ENCODE measurements at regions not wholly inside any gene's neighbourhood (a gene's known extent, or its start where the extent isn't known, plus 50 kb on each side); places are given as distances from the start of the nearest gene placed in this dataset.

- CTCF ChIA-PET (ENCODE audit: low intra/inter-chr PET ratio), result no interaction called here
- Histone ChIP-seq H3K27me3 (ENCODE audit: control insufficient read depth in 2 of 2, insufficient read depth in 2 of 2, low read length in 2 of 2) (no peaks in the 10 kb centered on the region), H2AFZ (ENCODE audit: low read depth, low read length) (no peak overlapping the region), H3K27ac (ENCODE audit: extremely low read depth, low read depth, low read length) (no peak overlapping the region), H3K4me3 (no peak overlapping the region), H3K9me3 (replicated peaks; ENCODE audit: control insufficient read depth, insufficient read depth, low read depth, low read length) (no peaks in the 10 kb centered on the region), H3K4me1 (replicated peaks in 1 of 2; ENCODE audit: control insufficient read depth in 2 of 2, insufficient read depth in 2 of 2, low read length in 2 of 2) (peaks cover 0 to 3% of the 10 kb centered on the region in 2 experiments; a peak in 2 of 5 replicates), H3K9me1 (ENCODE audit: control insufficient read depth, insufficient read depth, low read length) (no peaks in the 10 kb centered on the region), H3K36me3 (ENCODE audit: control insufficient read depth, insufficient read depth, low read length) (no peaks in the 10 kb centered on the region), H3K9ac (ENCODE audit: insufficient read depth in 1 of 2, low read depth in 2 of 2, low read length in 2 of 2) (no peak overlapping the region), H3K79me2 (ENCODE audit: control insufficient read depth, insufficient read depth, low read length) (no peaks in the 10 kb centered on the region), H3K4me2 (ENCODE audit: insufficient read depth, low read length) (no peak overlapping the region), H4K20me1 (replicated peaks; ENCODE audit: control insufficient read depth, insufficient read depth, low read length) (no peaks in the 10 kb centered on the region)
- ATAC-seq (no peak), DNase-seq (ENCODE audit: extremely low read depth in 1 of 4, low spot score in 3 of 4) (no peak), FAIRE-seq (no peak)
- intact Hi-C loops (cut with micrococcal nuclease) (no loop called here), in situ Hi-C loops (cut with MboI) (no loop called here)
- POLR2A ChIA-PET, result interaction anchor here (0.8 kb wide), 1 partner anchor 31 kb away, joined by 3 read pairs; no protein-coding TSS in a partner anchor
- BruUV-seq (replicated peaks), result no TSS peak
- TF ChIP-seq JUND (IDR thresholded peaks at IDR 0.05; ENCODE audit: borderline replicate concordance, low read depth, low read length) (no peak), JUND (tag; IDR thresholded peaks at IDR 0.05; ENCODE audit: borderline replicate concordance, low read depth, low read length) (no peak), ZNF507 (tag; conservative IDR thresholded peaks at IDR 0.05) (no peak), ZNF217 (CRISPR knock-in tag; IDR thresholded peaks at IDR 0.05) (no peak), ZFP30 (CRISPR knock-in tag; IDR thresholded peaks at IDR 0.05; ENCODE audit: borderline replicate concordance) (no peak), ZNF316 (IDR thresholded peaks at IDR 0.05) (no peak), SREBF1 (IDR thresholded peaks at IDR 0.05; ENCODE audit: borderline replicate concordance, low read depth, low read length) (no peak), SMARCA4 (IDR thresholded peaks at IDR 0.05) (no peak), ZNF785 (CRISPR knock-in tag; IDR thresholded peaks at IDR 0.05) (no peak), ZNF655 (CRISPR knock-in tag; IDR thresholded peaks at IDR 0.05) (no peak), ATF2 (CRISPR knock-in tag; IDR thresholded peaks at IDR 0.05) (no peak), ELF1 (tag; IDR thresholded peaks at IDR 0.05) (no peak), FOXK2 (conservative IDR thresholded peaks at IDR 0.05 in 1 of 2, IDR thresholded peaks at IDR 0.05 in 1 of 2; ENCODE audit: low read depth in 2 of 2) (no peak), HNRNPH1 (optimal IDR thresholded peaks at IDR 0.05; ENCODE audit: low read depth, low read length) (no peak), ZNF347 (CRISPR knock-in tag; IDR thresholded peaks at IDR 0.05; ENCODE audit: low read depth) (no peak), SMAD3 (CRISPR knock-in tag; conservative IDR thresholded peaks at IDR 0.05) (no peak), BDP1 (IDR thresholded peaks at IDR 0.05; ENCODE audit: insufficient read depth, insufficient read length) (no peak)
- WGBS (ENCODE audit: insufficient coverage, low coverage, missing lambda C conversion rate), result 57% methylated on average over 4 of the region's 4 CpGs
Measured at GRCh38 chr6:126147291-126147815, 161.0 kb downstream of the TRMT11 start.
